ENCODE measurements at regions not wholly inside any gene's neighbourhood (a gene's known extent, or its start where the extent isn't known, plus 50 kb on each side); places are given as distances from the start of the nearest gene placed in this dataset.
A peak's percentile ranks its signal among the peaks of the same experiment; 100 is the strongest.

- no peak for TF ChIP-seq EZH2 (IDR thresholded peaks at IDR 0.05; ENCODE audit: insufficient read depth, low read length)
- TF ChIP-seq, protein P1, sequence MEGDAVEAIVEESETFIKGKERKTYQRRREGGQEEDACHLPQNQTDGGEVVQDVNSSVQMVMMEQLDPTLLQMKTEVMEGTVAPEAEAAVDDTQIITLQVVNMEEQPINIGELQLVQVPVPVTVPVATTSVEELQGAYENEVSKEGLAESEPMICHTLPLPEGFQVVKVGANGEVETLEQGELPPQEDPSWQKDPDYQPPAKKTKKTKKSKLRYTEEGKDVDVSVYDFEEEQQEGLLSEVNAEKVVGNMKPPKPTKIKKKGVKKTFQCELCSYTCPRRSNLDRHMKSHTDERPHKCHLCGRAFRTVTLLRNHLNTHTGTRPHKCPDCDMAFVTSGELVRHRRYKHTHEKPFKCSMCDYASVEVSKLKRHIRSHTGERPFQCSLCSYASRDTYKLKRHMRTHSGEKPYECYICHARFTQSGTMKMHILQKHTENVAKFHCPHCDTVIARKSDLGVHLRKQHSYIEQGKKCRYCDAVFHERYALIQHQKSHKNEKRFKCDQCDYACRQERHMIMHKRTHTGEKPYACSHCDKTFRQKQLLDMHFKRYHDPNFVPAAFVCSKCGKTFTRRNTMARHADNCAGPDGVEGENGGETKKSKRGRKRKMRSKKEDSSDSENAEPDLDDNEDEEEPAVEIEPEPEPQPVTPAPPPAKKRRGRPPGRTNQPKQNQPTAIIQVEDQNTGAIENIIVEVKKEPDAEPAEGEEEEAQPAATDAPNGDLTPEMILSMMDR (IDR thresholded peaks at IDR 0.05; ENCODE audit: insufficient read depth, low read depth, low read length), result peak; percentile 52
These were observed 624.1 kb upstream of the FOXG1 start for GRCh38 chr14:28142400-28143015.
